ENCODE measurements at regions not wholly inside any gene's neighbourhood (a gene's known extent, or its start where the extent isn't known, plus 50 kb on each side); places are given as distances from the start of the nearest gene placed in this dataset.
A peak's percentile ranks its signal among the peaks of the same experiment; 100 is the strongest.

GRCh38 chr1:164937291-164937690, 378.3 kb downstream of the PBX1 start:
- TF ChIP-seq CTCF (IDR thresholded peaks at IDR 0.05; ENCODE audit: low read depth, low read length, missing input control) (no peak), RAD21 (IDR thresholded peaks at IDR 0.05) (no peak), REST (IDR thresholded peaks at IDR 0.05) (no peak), TAF1 (conservative IDR thresholded peaks at IDR 0.05) (no peak), SP1 (IDR thresholded peaks at IDR 0.05) (no peak), MAX (IDR thresholded peaks at IDR 0.05) (no peak), GABPA (IDR thresholded peaks at IDR 0.05 in 1 of 2, conservative IDR thresholded peaks at IDR 0.05 in 1 of 2) (no peak), NR2F2 (IDR thresholded peaks at IDR 0.05) (peak; percentile 46), EGR1 (IDR thresholded peaks at IDR 0.05; ENCODE audit: low read depth in 2 of 2) (no peak), JUND (IDR thresholded peaks at IDR 0.05) (no peak), FOXA1 (IDR thresholded peaks at IDR 0.05) (no peak), ATF3 (IDR thresholded peaks at IDR 0.05) (no peak), HNF4A (conservative IDR thresholded peaks at IDR 0.05) (no peak)

Measured in liver (tissue), 3 donors.